Rectal smooth muscle tissue (tissue), 1 donor: ENCODE measurements at regions not wholly inside any gene's neighbourhood (a gene's known extent, or its start where the extent isn't known, plus 50 kb on each side); places are given as distances from the start of the nearest gene placed in this dataset.

Experiments used
- H3K27ac ChIP-seq: one replicate; pipeline ENCODE4 v1.7.0; 2013; ENCODE audit warnings: low read depth, low read length, inconsistent platforms
- H3K27me3 ChIP-seq: one replicate; pipeline ENCODE4 v1.7.0; 2013; ENCODE audit warnings: low read length; ENCODE audit not compliant: control insufficient read depth, insufficient read depth
- H3K36me3 ChIP-seq: one replicate; pipeline ENCODE4 v1.7.0; 2013; ENCODE audit warnings: low read length; ENCODE audit not compliant: control insufficient read depth, insufficient read depth
- H3K4me1 ChIP-seq: one replicate; pipeline ENCODE4 v1.7.0; 2013; ENCODE audit warnings: low read length; ENCODE audit not compliant: control insufficient read depth, insufficient read depth
- H3K4me3 ChIP-seq: one replicate; pipeline ENCODE4 v1.7.0; 2013; ENCODE audit warnings: low read length
- H3K9ac ChIP-seq: one replicate; pipeline ENCODE4 v1.7.0; 2013; ENCODE audit warnings: low read length

GRCh38 chr12:115257791-115258190 is 573.8 kb upstream of the TBX3 start:
- Histone ChIP-seq H3K9ac (no peak overlapping the region), H3K27me3 (no peaks in the 10 kb centered on the region), H3K27ac (no peak overlapping the region), H3K4me3 (no peak overlapping the region), H3K36me3 (no peaks in the 10 kb centered on the region), H3K4me1 (no peaks in the 10 kb centered on the region)

- Histone ChIP-seq H3K9ac (no peak overlapping the region), H3K27me3 (no peaks in the 10 kb centered on the region), H3K27ac (no peak overlapping the region), H3K36me3 (no peaks in the 10 kb centered on the region), H3K4me1 (no peaks in the 10 kb centered on the region), H3K4me3 (no peak overlapping the region)
Measured at GRCh38 chr12:115255962-115256361, 572.0 kb upstream of the TBX3 start.

GRCh38 chr12:115255257-115255656 is 571.3 kb upstream of the TBX3 start:
- H3K9ac ChIP-seq, result no peak overlapping the region
- no peaks in the 10 kb centered on the region for H3K36me3 ChIP-seq
- no peaks in the 10 kb centered on the region for H3K27me3 ChIP-seq
- H3K4me3 ChIP-seq, result no peak overlapping the region
- H3K27ac ChIP-seq, result no peak overlapping the region
- H3K4me1 ChIP-seq, result no peaks in the 10 kb centered on the region

- Histone ChIP-seq H3K9ac (no peak overlapping the region), H3K27me3 (no peaks in the 10 kb centered on the region), H3K27ac (no peak overlapping the region), H3K4me1 (no peaks in the 10 kb centered on the region), H3K36me3 (no peaks in the 10 kb centered on the region), H3K4me3 (no peak overlapping the region)
Measured at GRCh38 chr12:115253049-115253448, 569.1 kb upstream of the TBX3 start.

GRCh38 chr12:115251727-115252126 is 567.8 kb upstream of the TBX3 start:
- Histone ChIP-seq H3K4me1 (no peaks in the 10 kb centered on the region), H3K27me3 (no peaks in the 10 kb centered on the region), H3K27ac (no peak overlapping the region), H3K4me3 (no peak overlapping the region), H3K9ac (no peak overlapping the region), H3K36me3 (no peaks in the 10 kb centered on the region)

GRCh38 chr12:115249671-115250278 is 565.8 kb upstream of the TBX3 start:
- no peaks in the 10 kb centered on the region for H3K27me3 ChIP-seq
- H3K4me3 ChIP-seq, result no peak overlapping the region
- H3K36me3 ChIP-seq, result no peaks in the 10 kb centered on the region
- H3K9ac ChIP-seq, result no peak overlapping the region
- no peak overlapping the region for H3K27ac ChIP-seq
- H3K4me1 ChIP-seq, result no peaks in the 10 kb centered on the region

- Histone ChIP-seq H3K27ac (no peak overlapping the region), H3K4me3 (no peak overlapping the region), H3K36me3 (no peaks in the 10 kb centered on the region)
Measured at GRCh38 chr12:115245020-115245419, 561.0 kb upstream of the TBX3 start.

GRCh38 chr12:115243933-115244628 is 560.1 kb upstream of the TBX3 start:
- no peak overlapping the region for H3K27ac ChIP-seq
- no peak overlapping the region for H3K4me3 ChIP-seq
- H3K27me3 ChIP-seq, result no peaks in the 10 kb centered on the region
- H3K9ac ChIP-seq, result no peak overlapping the region
- no peaks in the 10 kb centered on the region for H3K36me3 ChIP-seq
- H3K4me1 ChIP-seq, result no peaks in the 10 kb centered on the region

More at GRCh38 chr12:115245020-115245419, 561.0 kb upstream of the TBX3 start:
- Histone ChIP-seq H3K9ac (no peak overlapping the region), H3K27me3 (no peaks in the 10 kb centered on the region), H3K4me1 (no peaks in the 10 kb centered on the region)

- H3K27ac ChIP-seq, result no peak overlapping the region
- H3K36me3 ChIP-seq, result no peaks in the 10 kb centered on the region
- H3K4me3 ChIP-seq, result no peak overlapping the region
- no peaks in the 10 kb centered on the region for H3K27me3 ChIP-seq
- no peak overlapping the region for H3K9ac ChIP-seq
- no peaks in the 10 kb centered on the region for H3K4me1 ChIP-seq
Measured at GRCh38 chr12:115240251-115240650, 556.3 kb upstream of the TBX3 start.

- Histone ChIP-seq H3K4me3 (no peak overlapping the region), H3K4me1 (no peaks in the 10 kb centered on the region), H3K27me3 (no peaks in the 10 kb centered on the region), H3K36me3 (no peaks in the 10 kb centered on the region), H3K9ac (no peak overlapping the region), H3K27ac (no peak overlapping the region)
Measured at GRCh38 chr12:115235880-115236279, 551.9 kb upstream of the TBX3 start.

GRCh38 chr12:115233891-115234543 is 550.0 kb upstream of the TBX3 start:
- no peaks in the 10 kb centered on the region for H3K36me3 ChIP-seq
- no peak overlapping the region for H3K27ac ChIP-seq
- no peak overlapping the region for H3K4me3 ChIP-seq
- H3K9ac ChIP-seq, result no peak overlapping the region
- no peaks in the 10 kb centered on the region for H3K4me1 ChIP-seq
- no peaks in the 10 kb centered on the region for H3K27me3 ChIP-seq

GRCh38 chr12:115232455-115233156 is 548.6 kb upstream of the TBX3 start:
- no peaks in the 10 kb centered on the region for H3K4me1 ChIP-seq
- no peak overlapping the region for H3K9ac ChIP-seq
- no peaks in the 10 kb centered on the region for H3K27me3 ChIP-seq
- H3K36me3 ChIP-seq, result no peaks in the 10 kb centered on the region
- H3K27ac ChIP-seq, result no peak overlapping the region
- H3K4me3 ChIP-seq, result no peak overlapping the region
